ENCODE measurements at regions not wholly inside any gene's neighbourhood (a gene's known extent, or its start where the extent isn't known, plus 50 kb on each side); places are given as distances from the start of the nearest gene placed in this dataset.
"Not testable (repeated sequence)": the region's sequence is repeated elsewhere in the genome, so short reads cannot be mapped to it uniquely, and the experiment has no call there.

GRCh38 chr5:145010834-145011233, 824.3 kb downstream of the PRELID2 start:
- intact Hi-C loops (cut with DNase I, micrococcal nuclease) = no loop called here
- DNase-seq (no peak), ATAC-seq (no peak)

DNA sequence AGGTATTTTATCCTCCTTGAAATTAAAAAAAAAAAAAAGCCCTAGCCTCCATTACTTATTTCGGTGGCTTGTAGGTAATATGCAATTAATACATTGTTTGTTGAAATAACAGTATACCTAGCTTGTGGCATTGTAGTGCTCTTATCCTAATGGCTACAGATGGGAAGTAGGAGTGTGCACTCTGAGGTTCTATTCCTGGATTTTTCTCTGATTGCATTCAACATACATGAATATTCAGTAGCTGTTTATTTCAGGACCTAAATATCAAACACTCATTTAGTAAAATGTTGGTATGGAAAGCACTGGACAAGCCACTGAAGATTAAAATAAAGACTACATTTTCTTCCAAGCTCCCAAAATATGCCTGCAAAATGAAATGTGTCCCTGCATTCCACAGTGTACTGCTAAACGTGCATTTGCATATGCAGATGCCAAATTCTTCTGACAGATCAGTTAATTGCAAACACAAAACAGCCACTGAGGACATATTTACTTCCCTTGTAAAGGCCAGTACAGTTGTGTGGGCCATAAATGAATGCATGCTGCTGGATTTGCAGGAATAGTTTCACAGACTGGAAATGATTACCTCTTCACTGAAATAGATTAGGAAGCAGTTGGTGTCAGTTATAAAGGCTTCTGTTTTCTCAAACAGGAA, 826.1 kb downstream of the PRELID2 start:
- ATAC-seq = no peak
- intact Hi-C loops (cut with DNase I, micrococcal nuclease) = no loop called here

DNA sequence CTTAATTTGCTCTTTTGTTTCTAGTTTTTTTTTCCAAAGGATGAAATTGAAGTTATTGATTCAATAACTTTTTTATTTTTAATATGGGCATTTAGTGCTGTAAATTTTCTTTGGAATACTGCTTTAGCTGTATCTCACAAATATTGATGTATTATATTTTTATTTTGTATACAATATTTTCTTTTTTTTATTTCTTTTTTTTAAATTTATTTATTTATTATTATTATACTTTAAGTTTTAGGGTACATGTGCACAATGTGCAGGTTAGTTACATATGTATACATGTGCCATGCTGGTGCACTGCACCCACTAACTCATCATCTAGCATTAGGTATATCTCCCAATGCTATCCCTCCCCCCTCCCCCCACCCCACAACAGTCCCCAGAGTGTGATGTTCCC, 823.7 kb downstream of the KCTD16 start:
- ATAC-seq; DNase-seq; intact Hi-C loops (cut with DNase I, micrococcal nuclease): not testable (repeated sequence)

More for the DNA sequence above, 826.1 kb downstream of the PRELID2 start:
- no peak for DNase-seq

DNA sequence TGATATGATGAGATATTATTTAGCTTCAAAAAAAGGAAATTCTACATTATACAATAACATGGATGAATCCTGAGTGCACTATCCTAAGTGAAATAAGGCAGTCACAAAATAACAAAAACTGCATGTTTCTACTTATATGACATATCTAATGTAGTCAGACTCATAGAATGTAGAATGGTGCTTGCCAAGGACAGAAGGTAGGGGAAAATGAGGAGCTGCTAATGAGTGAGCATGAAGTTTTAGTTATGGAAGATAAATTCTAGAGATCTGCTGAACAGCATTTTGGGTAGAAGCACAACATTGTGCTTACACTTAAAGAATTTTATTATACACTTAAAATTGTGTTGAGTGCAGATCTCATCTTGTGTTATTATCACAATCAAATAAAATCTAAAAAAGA, 812.4 kb downstream of the KCTD16 start:
- DNase-seq (no peak), ATAC-seq (no peak)
- intact Hi-C loops (cut with DNase I, micrococcal nuclease) = no loop called here

DNA sequence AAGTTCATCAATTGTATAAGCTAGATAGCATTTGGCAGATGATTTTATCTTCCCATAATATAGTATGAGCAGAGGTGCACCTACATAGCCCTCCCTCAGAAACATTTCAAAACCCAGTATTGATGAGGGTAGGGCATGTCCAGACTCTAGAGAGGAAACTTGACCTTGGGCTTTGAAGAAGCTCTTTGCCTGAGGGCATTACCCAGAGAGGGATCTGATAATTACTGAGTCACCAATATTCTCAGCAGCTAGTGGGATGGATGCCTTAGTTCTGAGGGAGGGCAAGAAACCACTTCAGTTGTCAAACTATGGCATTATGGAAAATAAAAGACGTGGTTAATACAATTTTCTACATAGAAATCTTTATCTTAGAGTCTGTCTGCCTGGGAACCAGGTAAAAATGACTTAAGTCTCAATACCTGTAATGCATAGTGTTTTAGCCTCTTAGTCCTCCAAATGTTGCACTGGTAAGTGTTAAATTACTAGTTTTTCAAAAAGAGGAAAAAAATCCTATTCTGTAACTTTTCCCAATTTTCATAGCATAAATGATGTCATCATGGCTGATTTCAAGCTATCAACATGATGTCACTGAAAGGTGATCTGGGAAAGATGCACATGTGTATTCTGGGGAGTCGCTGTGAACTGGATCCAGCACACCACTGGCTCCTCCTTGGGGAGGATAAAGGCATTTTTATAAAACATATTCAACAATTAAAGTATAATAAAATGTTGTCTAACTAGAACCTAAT, 809.0 kb downstream of the KCTD16 start:
- ATAC-seq (no peak), DNase-seq (no peak)
- intact Hi-C loops (cut with DNase I, micrococcal nuclease) = no loop called here

DNA sequence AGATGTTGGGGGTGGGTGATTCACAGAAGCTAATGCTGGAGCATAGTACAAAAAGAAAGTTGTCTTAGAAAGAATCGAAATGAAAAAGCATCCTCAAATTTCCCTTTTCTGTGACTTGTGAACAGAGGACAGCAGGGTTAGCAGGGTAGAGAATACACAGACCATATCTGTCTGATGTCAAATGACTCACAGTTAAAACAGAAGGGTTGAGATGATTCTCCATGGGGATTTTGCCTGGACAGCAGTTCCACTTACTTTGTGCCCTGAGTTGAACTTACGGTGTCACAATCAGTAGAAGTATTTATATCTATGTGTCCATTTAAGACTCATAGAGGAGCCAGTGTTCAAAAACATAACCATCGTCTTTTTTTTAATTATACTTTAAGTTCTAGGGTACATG, 801.6 kb downstream of the KCTD16 start:
- intact Hi-C loops (cut with DNase I, micrococcal nuclease) = no loop called here
- ATAC-seq = no peak
- DNase-seq = no peak

- ATAC-seq (no peak), DNase-seq (no peak)
- intact Hi-C loops (cut with DNase I, micrococcal nuclease) = no loop called here
Measured at GRCh38 chr5:144971108-144971850, 800.6 kb downstream of the KCTD16 start.

DNA sequence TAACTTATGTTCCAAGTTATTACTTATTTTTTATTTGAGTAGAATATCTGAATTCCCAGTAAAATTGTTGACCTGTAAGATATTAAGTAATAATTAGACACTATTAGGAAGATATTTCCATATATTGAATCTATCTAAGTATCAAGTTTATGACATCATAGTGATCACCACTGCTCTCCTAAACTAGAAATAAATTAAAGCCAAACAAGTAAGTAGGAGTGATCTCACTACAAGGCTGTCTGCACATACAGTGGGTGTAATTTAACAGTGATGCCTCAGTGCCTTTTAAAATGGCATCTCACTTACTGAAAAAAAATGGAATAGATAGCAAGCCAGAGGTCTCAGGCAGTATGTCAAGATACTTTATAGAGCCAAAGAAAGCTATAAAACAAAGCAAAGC, 789.6 kb downstream of the KCTD16 start:
- ATAC-seq (no peak), DNase-seq (no peak)
- intact Hi-C loops (cut with DNase I, micrococcal nuclease) = no loop called here

DNA sequence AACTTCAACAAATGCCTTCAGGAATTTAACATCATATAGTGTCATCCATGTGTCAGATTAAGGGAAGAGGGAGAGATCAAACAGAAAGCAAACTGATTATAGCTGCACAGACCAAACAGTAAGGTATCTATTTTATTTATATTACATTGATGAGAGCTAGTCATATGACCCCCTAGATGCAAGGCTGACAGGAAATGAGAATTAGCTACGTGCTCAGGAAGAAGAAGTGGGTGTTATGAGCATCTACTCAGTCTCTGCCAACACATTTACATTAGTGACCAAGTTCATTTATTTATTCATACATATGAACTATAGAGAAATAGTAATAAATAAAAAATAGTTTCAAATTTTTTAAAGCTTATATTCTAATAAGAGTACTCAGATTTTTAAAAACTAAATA, 787.3 kb downstream of the KCTD16 start:
- intact Hi-C loops (cut with DNase I, micrococcal nuclease) = no loop called here
- no peak for DNase-seq
- ATAC-seq = no peak

DNA sequence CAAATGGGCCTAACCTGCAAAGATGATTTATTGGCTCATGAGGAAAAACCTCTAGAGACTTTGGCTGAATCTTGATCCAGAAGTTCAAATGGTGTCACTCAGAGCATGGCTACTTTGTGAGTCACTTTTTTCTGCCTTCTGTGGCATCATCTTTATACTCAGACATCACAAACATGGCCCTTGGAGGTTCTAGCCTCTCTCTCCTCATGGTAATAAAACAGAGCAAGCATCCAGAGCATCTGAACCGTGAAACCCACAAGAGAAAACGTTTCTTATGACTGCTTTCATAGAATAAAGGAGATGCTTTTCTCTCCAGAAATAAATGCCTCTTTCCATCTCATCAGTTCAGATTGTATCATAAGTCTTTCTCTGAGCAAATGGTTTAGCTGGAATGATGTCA, 780.3 kb downstream of the KCTD16 start:
- intact Hi-C loops (cut with DNase I, micrococcal nuclease) = no loop called here
- ATAC-seq = no peak
- no peak for DNase-seq

- DNase-seq (no peak), ATAC-seq (no peak)
- intact Hi-C loops (cut with DNase I, micrococcal nuclease) = no loop called here
Measured at GRCh38 chr5:144947023-144947422, 776.4 kb downstream of the KCTD16 start.

- ATAC-seq (no peak), DNase-seq (no peak)
- intact Hi-C loops (cut with DNase I, micrococcal nuclease) = no loop called here
Measured at GRCh38 chr5:144945503-144945902, 774.8 kb downstream of the KCTD16 start.

DNA sequence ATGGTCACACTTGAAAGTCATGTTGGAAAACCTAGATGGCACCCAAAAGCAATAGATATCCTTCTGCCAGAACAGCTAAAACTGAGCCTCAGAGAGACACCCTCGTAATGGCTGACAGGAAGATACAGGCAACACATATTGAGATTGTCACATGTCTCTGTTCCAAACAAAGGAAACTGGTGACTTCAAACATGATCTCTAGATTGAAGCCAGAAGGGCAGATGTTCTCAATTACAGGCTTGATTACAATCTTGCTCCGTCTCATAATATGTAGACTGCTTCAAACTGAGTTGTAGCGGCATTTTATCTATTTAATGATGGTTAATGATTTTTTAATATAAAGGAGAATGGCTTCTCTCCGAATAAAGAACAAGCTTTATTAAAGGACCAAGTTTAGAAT, 774.3 kb downstream of the KCTD16 start:
- intact Hi-C loops (cut with DNase I, micrococcal nuclease) = no loop called here
- no peak for ATAC-seq
- no peak for DNase-seq

DNA sequence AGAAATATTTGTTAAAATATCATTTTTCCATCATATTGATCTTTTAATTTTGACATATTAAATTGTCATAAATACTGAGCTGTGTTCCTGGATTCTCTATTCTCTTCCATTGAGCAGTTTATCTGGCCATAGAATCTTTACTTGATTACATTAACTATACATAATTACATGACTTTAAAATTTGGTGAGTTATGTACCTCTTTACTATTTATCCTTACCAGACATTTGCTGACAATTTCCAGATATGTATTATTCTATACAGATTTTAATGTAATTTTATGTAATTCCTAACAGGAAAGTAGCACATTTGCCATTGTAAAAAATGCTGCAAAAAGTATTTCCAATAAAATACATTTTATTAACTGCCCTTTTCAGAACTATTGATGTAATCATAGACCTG, 770.3 kb downstream of the KCTD16 start:
- no peak for DNase-seq
- ATAC-seq = no peak
- intact Hi-C loops (cut with DNase I, micrococcal nuclease) = no loop called here

GRCh38 chr5:144918371-144918770, 747.7 kb downstream of the KCTD16 start:
- ATAC-seq (no peak), DNase-seq (no peak)
- intact Hi-C loops (cut with DNase I, micrococcal nuclease) = no loop called here

DNA sequence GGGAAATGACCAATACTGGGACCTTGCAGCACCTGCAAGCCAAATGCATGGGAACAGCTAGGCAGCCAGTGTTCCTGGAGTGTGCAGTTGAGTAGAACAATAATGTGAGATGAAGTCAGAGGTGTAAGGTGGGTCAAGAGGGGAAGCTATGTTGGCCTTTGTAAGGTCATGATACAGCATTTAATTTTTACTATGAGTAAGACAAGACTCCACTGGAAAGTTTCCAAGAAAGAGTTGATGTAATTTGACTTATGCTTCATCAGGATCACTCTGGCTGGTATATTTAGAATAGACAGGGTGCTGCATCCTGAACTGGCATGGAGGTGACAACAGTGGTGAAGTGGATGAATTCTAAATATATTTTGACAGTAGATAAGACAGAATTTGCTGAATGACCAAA, 744.8 kb downstream of the KCTD16 start:
- ATAC-seq (no peak), DNase-seq (no peak)
- intact Hi-C loops (cut with DNase I, micrococcal nuclease) = no loop called here

GRCh38 chr5:144913661-144914060, 743.0 kb downstream of the KCTD16 start:
- intact Hi-C loops (cut with DNase I, micrococcal nuclease) = no loop called here

DNA sequence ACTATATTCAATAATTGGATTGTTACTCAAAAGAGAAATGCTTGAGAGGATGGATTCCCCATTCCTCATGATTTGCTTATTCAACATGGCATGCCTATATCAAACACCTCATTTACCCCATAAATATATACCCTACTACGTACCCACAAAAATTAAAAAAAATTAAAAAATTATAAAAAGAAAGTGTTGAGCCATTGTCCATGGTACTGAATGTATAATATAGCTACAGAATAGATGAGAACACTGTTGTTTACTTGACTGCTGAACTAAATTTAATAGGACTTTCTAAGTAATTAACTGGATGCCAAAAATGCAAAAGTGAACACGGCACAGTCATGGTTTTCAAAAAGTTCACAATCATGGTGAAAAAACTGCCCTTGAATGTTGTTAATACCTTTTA, 725.8 kb downstream of the KCTD16 start:
- no peak for ATAC-seq
- no peak for DNase-seq
- intact Hi-C loops (cut with DNase I, micrococcal nuclease) = no loop called here

More at GRCh38 chr5:144913661-144914060, 743.0 kb downstream of the KCTD16 start:
- no peak for ATAC-seq
- no peak for DNase-seq

DNA sequence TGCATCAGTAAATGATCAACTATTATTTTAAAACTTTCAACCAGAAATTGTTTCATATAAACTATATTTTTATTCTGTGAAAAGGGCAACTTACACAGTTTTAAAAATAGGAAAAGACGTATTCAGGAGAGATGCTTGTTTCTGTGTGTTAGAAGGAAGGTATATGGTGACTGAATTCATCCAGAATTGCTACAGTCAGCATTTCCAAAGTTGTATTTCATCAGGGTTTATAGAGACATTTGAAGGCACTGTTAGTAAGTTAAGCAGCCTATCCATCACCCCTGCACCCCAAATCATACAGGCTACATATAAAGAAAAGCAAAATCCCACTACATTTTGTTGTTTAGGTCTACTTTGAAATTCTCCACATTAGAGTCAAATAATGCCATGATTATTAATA, 716.0 kb downstream of the KCTD16 start:
- no peak for ATAC-seq

DNA sequence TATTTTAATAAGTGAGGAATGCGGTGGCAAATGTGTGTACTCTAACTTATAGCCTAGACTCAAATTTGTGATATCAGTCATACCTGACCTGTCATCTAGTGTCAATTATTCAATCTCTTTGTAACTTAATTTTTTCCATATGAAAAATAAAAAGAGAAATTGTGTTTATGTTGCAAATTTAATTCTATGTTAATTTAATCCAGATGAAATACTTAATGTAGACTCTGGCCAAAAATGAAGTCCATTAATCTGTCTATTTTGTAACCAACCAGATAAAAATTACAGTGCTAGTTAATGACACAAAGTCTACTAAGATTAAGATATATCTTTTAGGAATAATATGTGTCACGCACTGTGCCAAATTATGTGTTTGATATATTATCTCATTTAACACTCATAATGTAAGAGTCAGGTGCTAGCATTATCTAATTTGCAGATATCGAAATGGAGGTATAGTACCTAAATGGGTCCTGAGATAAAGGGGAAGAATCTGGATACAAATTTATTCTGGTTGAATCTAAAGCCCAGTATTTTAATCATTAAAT, 712.1 kb downstream of the KCTD16 start:
- no peak for ATAC-seq
- no peak for DNase-seq
- intact Hi-C loops (cut with DNase I, micrococcal nuclease) = no loop called here

More for the DNA sequence above, 716.0 kb downstream of the KCTD16 start:
- DNase-seq = no peak
- intact Hi-C loops (cut with DNase I, micrococcal nuclease) = no loop called here
